ENCODE measurements at regions not wholly inside any gene's neighbourhood (a gene's known extent, or its start where the extent isn't known, plus 50 kb on each side); places are given as distances from the start of the nearest gene placed in this dataset.

DNA sequence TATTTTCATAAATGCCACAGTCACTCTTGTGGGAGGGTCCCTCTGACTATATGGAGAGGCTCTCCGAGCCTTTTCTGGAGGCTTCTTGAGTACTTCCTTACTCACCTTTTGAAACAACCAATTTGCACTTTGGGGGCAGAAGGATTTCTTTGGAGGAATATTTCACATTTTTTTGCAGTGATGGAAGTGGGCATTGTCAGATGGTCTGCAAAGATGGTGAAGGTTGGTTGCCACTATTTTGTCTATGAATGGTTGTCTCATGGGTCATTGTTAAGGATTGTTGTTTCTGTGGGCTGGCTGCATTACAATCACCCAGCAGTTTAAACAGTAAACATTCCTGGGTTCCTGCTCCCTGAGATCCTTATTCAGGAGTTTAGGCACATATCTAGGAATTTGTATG lies 388.2 kb downstream of the TMEM135 start:
- no peak for TF ChIP-seq MXD4 (CRISPR knock-in tag; IDR thresholded peaks at IDR 0.05; ENCODE audit: borderline replicate concordance)
- TF ChIP-seq GABPB1 (CRISPR knock-in tag; IDR thresholded peaks at IDR 0.05): no peak
- TF ChIP-seq, protein P1, sequence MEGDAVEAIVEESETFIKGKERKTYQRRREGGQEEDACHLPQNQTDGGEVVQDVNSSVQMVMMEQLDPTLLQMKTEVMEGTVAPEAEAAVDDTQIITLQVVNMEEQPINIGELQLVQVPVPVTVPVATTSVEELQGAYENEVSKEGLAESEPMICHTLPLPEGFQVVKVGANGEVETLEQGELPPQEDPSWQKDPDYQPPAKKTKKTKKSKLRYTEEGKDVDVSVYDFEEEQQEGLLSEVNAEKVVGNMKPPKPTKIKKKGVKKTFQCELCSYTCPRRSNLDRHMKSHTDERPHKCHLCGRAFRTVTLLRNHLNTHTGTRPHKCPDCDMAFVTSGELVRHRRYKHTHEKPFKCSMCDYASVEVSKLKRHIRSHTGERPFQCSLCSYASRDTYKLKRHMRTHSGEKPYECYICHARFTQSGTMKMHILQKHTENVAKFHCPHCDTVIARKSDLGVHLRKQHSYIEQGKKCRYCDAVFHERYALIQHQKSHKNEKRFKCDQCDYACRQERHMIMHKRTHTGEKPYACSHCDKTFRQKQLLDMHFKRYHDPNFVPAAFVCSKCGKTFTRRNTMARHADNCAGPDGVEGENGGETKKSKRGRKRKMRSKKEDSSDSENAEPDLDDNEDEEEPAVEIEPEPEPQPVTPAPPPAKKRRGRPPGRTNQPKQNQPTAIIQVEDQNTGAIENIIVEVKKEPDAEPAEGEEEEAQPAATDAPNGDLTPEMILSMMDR (IDR thresholded peaks at IDR 0.05): no peak
- no peak for TF ChIP-seq NR2C2 (CRISPR knock-in tag; IDR thresholded peaks at IDR 0.05)
- TF ChIP-seq, protein P2, sequence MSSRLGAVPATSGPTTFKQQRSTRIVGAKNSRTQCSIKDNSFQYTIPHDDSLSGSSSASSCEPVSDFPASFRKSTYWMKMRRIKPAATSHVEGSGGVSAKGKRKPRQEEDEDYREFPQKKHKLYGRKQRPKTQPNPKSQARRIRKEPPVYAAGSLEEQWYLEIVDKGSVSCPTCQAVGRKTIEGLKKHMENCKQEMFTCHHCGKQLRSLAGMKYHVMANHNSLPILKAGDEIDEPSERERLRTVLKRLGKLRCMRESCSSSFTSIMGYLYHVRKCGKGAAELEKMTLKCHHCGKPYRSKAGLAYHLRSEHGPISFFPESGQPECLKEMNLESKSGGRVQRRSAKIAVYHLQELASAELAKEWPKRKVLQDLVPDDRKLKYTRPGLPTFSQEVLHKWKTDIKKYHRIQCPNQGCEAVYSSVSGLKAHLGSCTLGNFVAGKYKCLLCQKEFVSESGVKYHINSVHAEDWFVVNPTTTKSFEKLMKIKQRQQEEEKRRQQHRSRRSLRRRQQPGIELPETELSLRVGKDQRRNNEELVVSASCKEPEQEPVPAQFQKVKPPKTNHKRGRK (CRISPR knock-in tag; IDR thresholded peaks at IDR 0.05; ENCODE audit: borderline replicate concordance): no peak
- TF ChIP-seq, protein P3, sequence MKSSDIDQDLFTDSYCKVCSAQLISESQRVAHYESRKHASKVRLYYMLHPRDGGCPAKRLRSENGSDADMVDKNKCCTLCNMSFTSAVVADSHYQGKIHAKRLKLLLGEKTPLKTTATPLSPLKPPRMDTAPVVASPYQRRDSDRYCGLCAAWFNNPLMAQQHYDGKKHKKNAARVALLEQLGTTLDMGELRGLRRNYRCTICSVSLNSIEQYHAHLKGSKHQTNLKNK (CRISPR knock-in tag; IDR thresholded peaks at IDR 0.05): no peak
- TF ChIP-seq ZNF232 (CRISPR knock-in tag; IDR thresholded peaks at IDR 0.05): no peak
- TF ChIP-seq, protein P4, sequence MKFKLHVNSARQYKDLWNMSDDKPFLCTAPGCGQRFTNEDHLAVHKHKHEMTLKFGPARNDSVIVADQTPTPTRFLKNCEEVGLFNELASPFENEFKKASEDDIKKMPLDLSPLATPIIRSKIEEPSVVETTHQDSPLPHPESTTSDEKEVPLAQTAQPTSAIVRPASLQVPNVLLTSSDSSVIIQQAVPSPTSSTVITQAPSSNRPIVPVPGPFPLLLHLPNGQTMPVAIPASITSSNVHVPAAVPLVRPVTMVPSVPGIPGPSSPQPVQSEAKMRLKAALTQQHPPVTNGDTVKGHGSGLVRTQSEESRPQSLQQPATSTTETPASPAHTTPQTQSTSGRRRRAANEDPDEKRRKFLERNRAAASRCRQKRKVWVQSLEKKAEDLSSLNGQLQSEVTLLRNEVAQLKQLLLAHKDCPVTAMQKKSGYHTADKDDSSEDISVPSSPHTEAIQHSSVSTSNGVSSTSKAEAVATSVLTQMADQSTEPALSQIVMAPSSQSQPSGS (CRISPR knock-in tag; IDR thresholded peaks at IDR 0.05; ENCODE audit: borderline replicate concordance, low read depth): no peak
- TF ChIP-seq, protein P5, sequence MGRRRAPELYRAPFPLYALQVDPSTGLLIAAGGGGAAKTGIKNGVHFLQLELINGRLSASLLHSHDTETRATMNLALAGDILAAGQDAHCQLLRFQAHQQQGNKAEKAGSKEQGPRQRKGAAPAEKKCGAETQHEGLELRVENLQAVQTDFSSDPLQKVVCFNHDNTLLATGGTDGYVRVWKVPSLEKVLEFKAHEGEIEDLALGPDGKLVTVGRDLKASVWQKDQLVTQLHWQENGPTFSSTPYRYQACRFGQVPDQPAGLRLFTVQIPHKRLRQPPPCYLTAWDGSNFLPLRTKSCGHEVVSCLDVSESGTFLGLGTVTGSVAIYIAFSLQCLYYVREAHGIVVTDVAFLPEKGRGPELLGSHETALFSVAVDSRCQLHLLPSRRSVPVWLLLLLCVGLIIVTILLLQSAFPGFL (CRISPR knock-in tag; IDR thresholded peaks at IDR 0.05; ENCODE audit: borderline replicate concordance): no peak
- TF ChIP-seq, protein P6, sequence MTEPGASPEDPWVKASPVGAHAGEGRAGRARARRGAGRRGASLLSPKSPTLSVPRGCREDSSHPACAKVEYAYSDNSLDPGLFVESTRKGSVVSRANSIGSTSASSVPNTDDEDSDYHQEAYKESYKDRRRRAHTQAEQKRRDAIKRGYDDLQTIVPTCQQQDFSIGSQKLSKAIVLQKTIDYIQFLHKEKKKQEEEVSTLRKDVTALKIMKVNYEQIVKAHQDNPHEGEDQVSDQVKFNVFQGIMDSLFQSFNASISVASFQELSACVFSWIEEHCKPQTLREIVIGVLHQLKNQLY (CRISPR knock-in tag; IDR thresholded peaks at IDR 0.05): no peak
- TF ChIP-seq PRRX2 (CRISPR knock-in tag; IDR thresholded peaks at IDR 0.05): no peak
